Limb (tissue), 2 donors: ENCODE measurements at regions not wholly inside any gene's neighbourhood (a gene's known extent, or its start where the extent isn't known, plus 50 kb on each side); places are given as distances from the start of the nearest gene placed in this dataset.

Source experiments
- DNase-seq, 2 donors: peaks; one replicate each; pipeline ENCODE4 v3.0.0-alpha.2; 2016; ENCODE audit errors: extremely low spot score in 2 of 2

DNA sequence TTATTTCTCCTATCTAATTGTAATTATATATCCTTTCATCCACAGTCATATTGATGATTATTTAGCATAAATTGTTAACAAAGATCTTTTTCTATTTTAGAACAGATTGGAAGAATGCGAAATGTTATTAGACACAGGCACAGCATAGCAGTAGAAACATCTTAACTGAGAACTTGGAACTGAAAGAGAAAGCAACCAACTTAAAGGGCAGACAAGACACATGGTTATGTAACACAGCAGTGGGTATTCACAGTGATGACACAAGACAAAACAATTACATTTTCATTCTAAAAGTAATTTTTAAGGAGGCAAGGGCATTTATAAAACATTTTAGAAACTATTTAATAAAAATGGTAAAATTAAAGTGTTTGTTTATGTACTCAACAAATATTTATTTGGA is 57.7 kb upstream of the MEF2C start:
- DNase-seq, result no peak

DNA sequence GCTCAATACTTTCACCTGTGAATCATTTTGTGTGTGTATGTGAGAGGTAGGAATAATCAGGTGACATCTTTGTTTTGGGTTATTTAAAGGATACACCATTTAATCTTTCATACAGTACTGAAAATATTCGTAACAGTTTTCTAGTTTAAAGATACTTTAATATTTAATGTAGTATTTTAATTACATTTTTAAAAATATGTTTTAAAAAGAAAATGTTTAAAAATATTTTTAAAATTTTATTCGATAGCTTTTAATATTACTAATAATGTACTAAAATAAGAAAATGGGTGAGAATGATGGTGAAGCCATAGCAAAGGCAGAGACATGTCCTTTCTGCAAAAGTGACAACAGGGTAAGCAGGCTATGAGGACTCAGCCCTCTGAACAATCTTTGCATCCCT is 56.3 kb upstream of the MEF2C start:
- DNase-seq, result no peak

DNA sequence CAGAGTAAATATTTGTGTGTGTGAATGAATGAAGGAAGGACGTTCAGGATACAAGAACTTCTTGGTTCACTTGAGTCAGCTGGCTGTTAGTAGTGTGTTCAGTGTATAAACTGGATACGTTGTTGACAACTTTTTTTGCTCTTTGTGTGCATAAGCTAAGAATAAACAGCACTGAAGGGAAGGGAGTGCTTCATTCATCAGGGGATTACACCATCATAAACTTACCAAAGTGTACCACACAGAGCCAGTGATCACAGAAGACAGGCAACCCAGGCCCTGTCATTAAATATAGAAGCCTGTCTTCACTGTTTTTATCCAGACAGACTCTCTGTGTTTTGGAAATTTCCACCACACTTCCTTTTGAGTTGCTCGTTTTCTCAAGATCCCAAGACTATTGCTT is 55.5 kb upstream of the MEF2C start:
- no peak for DNase-seq

DNA sequence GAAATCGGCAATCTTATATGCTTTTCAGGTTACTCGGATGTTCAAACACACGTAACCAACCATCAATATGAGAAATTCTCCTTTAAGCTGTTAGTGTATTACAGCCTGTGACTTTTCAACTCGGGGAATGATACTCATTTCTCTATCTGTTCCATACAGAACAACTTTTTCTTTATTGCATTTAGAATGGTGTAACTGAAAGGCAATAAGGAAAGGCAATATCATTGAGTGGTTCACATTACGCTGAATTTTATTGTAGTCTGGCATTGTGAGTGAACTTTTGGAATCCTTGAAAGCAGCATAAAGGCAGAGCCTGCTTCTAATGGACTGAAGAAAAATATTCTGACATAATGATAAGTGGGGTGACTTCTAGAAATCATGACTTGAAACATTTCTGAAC is 54.4 kb upstream of the MEF2C start:
- no peak for DNase-seq

DNA sequence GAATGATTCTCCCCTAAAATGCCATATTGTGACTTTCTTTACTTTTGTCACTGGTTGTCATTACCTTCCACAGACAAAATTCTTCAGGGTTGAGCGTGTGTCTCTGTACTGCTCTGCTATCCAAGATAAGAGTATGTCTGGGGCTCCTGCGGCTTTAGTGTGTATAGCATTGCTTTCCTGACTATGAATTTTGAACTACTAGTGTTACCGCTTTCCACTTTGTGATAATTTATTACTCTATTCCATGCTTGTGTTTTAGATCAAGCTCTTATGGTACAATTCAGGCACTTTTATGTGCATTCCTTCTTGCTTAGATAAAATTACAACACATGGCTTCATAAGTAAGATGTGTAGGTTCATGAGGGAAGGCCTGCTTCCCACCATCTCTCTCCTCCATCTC is 51.5 kb upstream of the MEF2C start:
- DNase-seq, result no peak
